ENCODE measurements at regions not wholly inside any gene's neighbourhood (a gene's known extent, or its start where the extent isn't known, plus 50 kb on each side); places are given as distances from the start of the nearest gene placed in this dataset.
A peak's percentile ranks its signal among the peaks of the same experiment; 100 is the strongest.

DNA sequence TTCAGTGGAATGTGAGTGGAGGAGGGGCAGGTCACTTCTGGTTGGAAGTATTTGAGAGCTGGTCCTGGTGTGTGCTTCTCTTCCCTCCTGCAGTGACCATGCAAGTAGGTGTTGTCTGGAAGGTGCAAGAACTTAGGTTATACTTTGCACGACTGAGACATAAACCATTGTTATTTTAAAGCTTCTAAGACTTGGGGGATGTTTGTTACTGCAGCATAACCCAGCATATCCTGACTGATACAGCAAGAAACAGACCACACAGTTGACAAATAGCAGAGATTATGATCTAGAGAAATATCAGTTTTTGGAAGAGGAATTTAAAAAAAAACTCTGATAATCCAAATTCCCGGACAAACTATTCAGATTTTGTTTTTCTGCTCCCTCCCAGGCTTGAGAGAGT is 130.8 kb downstream of the ACTR3 start:
- H3K9ac ChIP-seq (ENCODE audit: insufficient read depth, low read depth, low read length) = no peak overlapping the region
- TF ChIP-seq GZF1 (CRISPR knock-in tag; IDR thresholded peaks at IDR 0.05) = no peak
- peak; percentile 95 for TF ChIP-seq RBAK (CRISPR knock-in tag; IDR thresholded peaks at IDR 0.05)
- TF ChIP-seq, protein P1, sequence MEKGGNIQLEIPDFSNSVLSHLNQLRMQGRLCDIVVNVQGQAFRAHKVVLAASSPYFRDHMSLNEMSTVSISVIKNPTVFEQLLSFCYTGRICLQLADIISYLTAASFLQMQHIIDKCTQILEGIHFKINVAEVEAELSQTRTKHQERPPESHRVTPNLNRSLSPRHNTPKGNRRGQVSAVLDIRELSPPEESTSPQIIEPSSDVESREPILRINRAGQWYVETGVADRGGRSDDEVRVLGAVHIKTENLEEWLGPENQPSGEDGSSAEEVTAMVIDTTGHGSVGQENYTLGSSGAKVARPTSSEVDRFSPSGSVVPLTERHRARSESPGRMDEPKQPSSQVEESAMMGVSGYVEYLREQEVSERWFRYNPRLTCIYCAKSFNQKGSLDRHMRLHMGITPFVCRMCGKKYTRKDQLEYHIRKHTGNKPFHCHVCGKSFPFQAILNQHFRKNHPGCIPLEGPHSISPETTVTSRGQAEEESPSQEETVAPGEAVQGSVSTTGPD (CRISPR knock-in tag; IDR thresholded peaks at IDR 0.05) = no peak
- TF ChIP-seq ZNF12 (CRISPR knock-in tag; IDR thresholded peaks at IDR 0.05) = peak; percentile 100
- ChIA-PET POLR2A (no interaction called here), CTCF (ENCODE audit: low intra/inter-chr PET ratio, low total read pairs) (no interaction called here)
- no peaks in the 10 kb centered on the region for H3K79me2 ChIP-seq (ENCODE audit: insufficient read depth, low read length)
- peaks cover 25% of the 10 kb centered on the region for H3K4me1 ChIP-seq (ENCODE audit: insufficient read depth, low read length)
- WGBS (ENCODE audit: low lambda C conversion rate) = 16% methylated on average over 2 of the region's 2 CpGs
- in situ Hi-C loops (cut with HindIII; ENCODE audit: extremely low pct_ligation_motif_present, low pct_unique_long_range_greater_than_20kb) = no loop called here
- no peaks in the 10 kb centered on the region for H3K27me3 ChIP-seq (ENCODE audit: control insufficient read depth in 1 of 2, insufficient read depth in 2 of 2, low read length in 2 of 2)
- no peak overlapping the region for H3K4me3 ChIP-seq (replicated peaks in 1 of 3; ENCODE audit: insufficient read depth in 1 of 3, low read depth in 2 of 3, low read length in 3 of 3)
- no peak overlapping the region for H3K4me2 ChIP-seq (ENCODE audit: low read depth, low read length)
- no peak for ATAC-seq
- no TSS peak for BruUV-seq (replicated peaks)
- no peaks in the 10 kb centered on the region for H4K20me1 ChIP-seq (ENCODE audit: insufficient read depth, low read length)
- no peak for FAIRE-seq
- no peaks in the 10 kb centered on the region for H3K36me3 ChIP-seq (replicated peaks in 1 of 2; ENCODE audit: control insufficient read depth in 1 of 2, insufficient read depth in 2 of 2, low read length in 2 of 2)
- DNase-seq (ENCODE audit: low spot score) = no peak
- H2AFZ ChIP-seq (ENCODE audit: low read length) = no peak overlapping the region
- intact Hi-C loops (cut with micrococcal nuclease; ENCODE audit: unreplicated experiment) = no loop called here
- H3K27ac ChIP-seq (ENCODE audit: extremely low read length, insufficient read depth, low read length) = no peak overlapping the region
- peaks cover 11% of the 10 kb centered on the region for H3K9me3 ChIP-seq (ENCODE audit: low read length)

DNA sequence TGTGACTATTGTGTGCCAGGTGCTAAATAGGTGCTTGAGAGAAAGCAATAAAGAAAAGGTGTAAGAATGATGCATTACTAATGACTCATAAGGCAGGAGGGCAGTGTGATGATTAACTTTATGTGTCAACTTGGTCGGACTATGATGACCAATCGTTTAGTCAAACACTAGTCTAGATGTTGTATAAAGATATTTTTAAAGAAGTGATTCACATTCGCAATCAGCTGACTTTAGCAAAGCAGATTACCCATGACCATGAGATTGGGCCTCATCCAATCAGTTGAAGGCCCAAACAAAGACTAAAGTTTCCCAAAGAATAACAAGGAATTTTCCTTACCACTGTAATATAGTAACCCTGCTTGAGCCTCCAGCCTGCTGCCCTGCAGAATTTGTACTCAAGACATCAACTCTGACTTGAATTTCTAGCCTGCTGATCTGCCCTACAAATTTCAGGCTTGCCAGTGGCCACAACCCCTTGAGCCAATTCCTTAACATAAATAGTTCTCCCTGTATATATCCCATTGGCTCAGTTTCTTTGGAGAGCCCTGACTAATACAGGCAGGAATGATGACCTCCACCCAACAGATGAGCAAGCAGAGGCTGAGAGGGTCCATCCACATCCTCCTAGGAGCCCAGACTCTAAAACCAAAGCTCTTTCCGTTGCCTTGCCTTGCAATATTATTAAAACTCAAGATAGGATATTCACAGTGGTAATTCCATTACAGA is 132.6 kb downstream of the ACTR3 start:
- intact Hi-C loops (cut with micrococcal nuclease; ENCODE audit: unreplicated experiment) (no loop called here), in situ Hi-C loops (cut with HindIII; ENCODE audit: extremely low pct_ligation_motif_present, low pct_unique_long_range_greater_than_20kb) (no loop called here)
- H3K9ac ChIP-seq (ENCODE audit: insufficient read depth, low read depth, low read length) = no peak overlapping the region
- H3K27me3 ChIP-seq (ENCODE audit: control insufficient read depth in 1 of 2, insufficient read depth in 2 of 2, low read length in 2 of 2) = peaks cover 0 to 2% of the 10 kb centered on the region in 2 experiments; a peak in 2 of 5 replicates
- ChIA-PET POLR2A (no interaction called here), CTCF (ENCODE audit: low intra/inter-chr PET ratio, low total read pairs) (no interaction called here)
- 7% methylated on average over 4 of the region's 4 CpGs for WGBS (ENCODE audit: low lambda C conversion rate)
- H3K4me3 ChIP-seq (replicated peaks in 1 of 3; ENCODE audit: insufficient read depth in 1 of 3, low read depth in 2 of 3, low read length in 3 of 3) = no peak overlapping the region
- no peaks in the 10 kb centered on the region for H4K20me1 ChIP-seq (ENCODE audit: insufficient read depth, low read length)
- no peak overlapping the region for H3K4me2 ChIP-seq (ENCODE audit: low read depth, low read length)
- H3K36me3 ChIP-seq (replicated peaks in 1 of 2; ENCODE audit: control insufficient read depth in 1 of 2, insufficient read depth in 2 of 2, low read length in 2 of 2) = no peaks in the 10 kb centered on the region
- DNase-seq (ENCODE audit: low spot score) (peak; percentile 67), FAIRE-seq (no peak), ATAC-seq (peak; percentile 87)
- peaks cover 11% of the 10 kb centered on the region for H3K9me3 ChIP-seq (ENCODE audit: low read length)
- peaks cover 42% of the 10 kb centered on the region for H3K4me1 ChIP-seq (ENCODE audit: insufficient read depth, low read length)
- no peak overlapping the region for H2AFZ ChIP-seq (ENCODE audit: low read length)
- no peaks in the 10 kb centered on the region for H3K79me2 ChIP-seq (ENCODE audit: insufficient read depth, low read length)
- no peak overlapping the region for H3K27ac ChIP-seq (ENCODE audit: extremely low read length, insufficient read depth, low read length)
- no TSS peak for BruUV-seq (replicated peaks)
- TF ChIP-seq, protein P2, sequence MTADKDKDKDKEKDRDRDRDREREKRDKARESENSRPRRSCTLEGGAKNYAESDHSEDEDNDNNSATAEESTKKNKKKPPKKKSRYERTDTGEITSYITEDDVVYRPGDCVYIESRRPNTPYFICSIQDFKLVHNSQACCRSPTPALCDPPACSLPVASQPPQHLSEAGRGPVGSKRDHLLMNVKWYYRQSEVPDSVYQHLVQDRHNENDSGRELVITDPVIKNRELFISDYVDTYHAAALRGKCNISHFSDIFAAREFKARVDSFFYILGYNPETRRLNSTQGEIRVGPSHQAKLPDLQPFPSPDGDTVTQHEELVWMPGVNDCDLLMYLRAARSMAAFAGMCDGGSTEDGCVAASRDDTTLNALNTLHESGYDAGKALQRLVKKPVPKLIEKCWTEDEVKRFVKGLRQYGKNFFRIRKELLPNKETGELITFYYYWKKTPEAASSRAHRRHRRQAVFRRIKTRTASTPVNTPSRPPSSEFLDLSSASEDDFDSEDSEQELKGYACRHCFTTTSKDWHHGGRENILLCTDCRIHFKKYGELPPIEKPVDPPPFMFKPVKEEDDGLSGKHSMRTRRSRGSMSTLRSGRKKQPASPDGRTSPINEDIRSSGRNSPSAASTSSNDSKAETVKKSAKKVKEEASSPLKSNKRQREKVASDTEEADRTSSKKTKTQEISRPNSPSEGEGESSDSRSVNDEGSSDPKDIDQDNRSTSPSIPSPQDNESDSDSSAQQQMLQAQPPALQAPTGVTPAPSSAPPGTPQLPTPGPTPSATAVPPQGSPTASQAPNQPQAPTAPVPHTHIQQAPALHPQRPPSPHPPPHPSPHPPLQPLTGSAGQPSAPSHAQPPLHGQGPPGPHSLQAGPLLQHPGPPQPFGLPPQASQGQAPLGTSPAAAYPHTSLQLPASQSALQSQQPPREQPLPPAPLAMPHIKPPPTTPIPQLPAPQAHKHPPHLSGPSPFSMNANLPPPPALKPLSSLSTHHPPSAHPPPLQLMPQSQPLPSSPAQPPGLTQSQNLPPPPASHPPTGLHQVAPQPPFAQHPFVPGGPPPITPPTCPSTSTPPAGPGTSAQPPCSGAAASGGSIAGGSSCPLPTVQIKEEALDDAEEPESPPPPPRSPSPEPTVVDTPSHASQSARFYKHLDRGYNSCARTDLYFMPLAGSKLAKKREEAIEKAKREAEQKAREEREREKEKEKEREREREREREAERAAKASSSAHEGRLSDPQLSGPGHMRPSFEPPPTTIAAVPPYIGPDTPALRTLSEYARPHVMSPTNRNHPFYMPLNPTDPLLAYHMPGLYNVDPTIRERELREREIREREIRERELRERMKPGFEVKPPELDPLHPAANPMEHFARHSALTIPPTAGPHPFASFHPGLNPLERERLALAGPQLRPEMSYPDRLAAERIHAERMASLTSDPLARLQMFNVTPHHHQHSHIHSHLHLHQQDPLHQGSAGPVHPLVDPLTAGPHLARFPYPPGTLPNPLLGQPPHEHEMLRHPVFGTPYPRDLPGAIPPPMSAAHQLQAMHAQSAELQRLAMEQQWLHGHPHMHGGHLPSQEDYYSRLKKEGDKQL (CRISPR knock-in tag; IDR thresholded peaks at IDR 0.05; ENCODE audit: low read depth) = no peak
- TF ChIP-seq JUNB (CRISPR knock-in tag; IDR thresholded peaks at IDR 0.05; ENCODE audit: borderline replicate concordance) = peak; percentile 32; the same call in 1 of the 2 replicates
- TF ChIP-seq, protein P3, sequence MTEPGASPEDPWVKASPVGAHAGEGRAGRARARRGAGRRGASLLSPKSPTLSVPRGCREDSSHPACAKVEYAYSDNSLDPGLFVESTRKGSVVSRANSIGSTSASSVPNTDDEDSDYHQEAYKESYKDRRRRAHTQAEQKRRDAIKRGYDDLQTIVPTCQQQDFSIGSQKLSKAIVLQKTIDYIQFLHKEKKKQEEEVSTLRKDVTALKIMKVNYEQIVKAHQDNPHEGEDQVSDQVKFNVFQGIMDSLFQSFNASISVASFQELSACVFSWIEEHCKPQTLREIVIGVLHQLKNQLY (CRISPR knock-in tag; IDR thresholded peaks at IDR 0.05) = no peak
- TF ChIP-seq NR2F6 (IDR thresholded peaks at IDR 0.05) = peak; percentile 15; the same call in 1 of the 2 replicates
- no peak for TF ChIP-seq NR2F6 (CRISPR knock-in tag; IDR thresholded peaks at IDR 0.05)
- TF ChIP-seq FOSL2 (CRISPR knock-in tag; IDR thresholded peaks at IDR 0.05) = peak; percentile 87
- TF ChIP-seq FOSL1 (CRISPR knock-in tag; IDR thresholded peaks at IDR 0.05; ENCODE audit: borderline replicate concordance) = peak; percentile 42; the same call in 1 of the 2 replicates
